ENCODE measurements at regions not wholly inside any gene's neighbourhood (a gene's known extent, or its start where the extent isn't known, plus 50 kb on each side); places are given as distances from the start of the nearest gene placed in this dataset.

- TF ChIP-seq FOXM1 (IDR thresholded peaks at IDR 0.05; ENCODE audit: borderline replicate concordance): no peak
- TF ChIP-seq PKNOX1 (IDR thresholded peaks at IDR 0.05): no peak
These were observed 405.9 kb downstream of the PLK2 start for GRCh38 chr5:58054018-58054417.
